Left lung (tissue), 4 donors: ENCODE measurements at regions not wholly inside any gene's neighbourhood (a gene's known extent, or its start where the extent isn't known, plus 50 kb on each side); places are given as distances from the start of the nearest gene placed in this dataset.

Source experiments
- ATAC-seq: fragments of 200-7000 bp; cut with Tn5 transposase; one replicate; pipeline ENCODE4 v1.9.1; 2020; ENCODE audit warnings: moderate library complexity
- DNase-seq, 4 donors: peaks; one replicate each; pipeline ENCODE4 v3.0.0-alpha.2; 2013 to 2020
- H3K27ac ChIP-seq, 2 donors: fragments of 200-600 bp; sonication (generic) in 1 of 2; one replicate each; pipeline versions ENCODE4 v1.5.0 to v1.8.0; 2020 to 2021
- H3K27me3 ChIP-seq, 2 donors: fragments of 200-600 bp; sonication (generic) in 1 of 2; one replicate each; pipeline versions ENCODE4 v1.5.0 to v1.8.0; 2020 to 2021
- H3K36me3 ChIP-seq, 2 donors: fragments of 200-600 bp; sonication (generic) in 1 of 2; one replicate each; pipeline versions ENCODE4 v1.5.0 to v1.8.0; 2020 to 2021
- H3K4me1 ChIP-seq, 2 donors: fragments of 200-600 bp; one replicate each; pipeline ENCODE4 v1.8.0; 2021
- H3K4me3 ChIP-seq, 2 donors: fragments of 200-600 bp; sonication (generic) in 1 of 2; one replicate each; pipeline versions ENCODE4 v1.5.0 to v1.8.0; 2020 to 2021; ENCODE audit warnings: mild to moderate bottlenecking in 1 of 2
- H3K9me3 ChIP-seq, 2 donors: fragments of 200-600 bp; sonication (generic) in 1 of 2; one replicate each; pipeline versions ENCODE4 v1.5.0 to v1.8.0; 2020 to 2021
- CTCF ChIP-seq, 2 donors: fragments of 200-600 bp; sonication (generic) in 1 of 2; IDR thresholded peaks; one replicate each; pipeline versions ENCODE4 v1.5.0 to v1.8.0; 2021; ENCODE audit warnings: antibody characterized with exemption in 2 of 2
- intact Hi-C, 2 donors: fragments of 100-400 bp; cut with DNase I; formaldehyde crosslinking; loops; one replicate each; pipeline versions ENCODE4 v1.11.2 to v1.14.2; 2022
- donor health status: DM: no; HTN: yes; CAD: no.
- donor health status: DM: no; HTN: no; CAD: no.

- Histone ChIP-seq H3K27ac (no peak overlapping the region), H3K27me3 (no peaks in the 10 kb centered on the region), H3K4me3 (no peak overlapping the region), H3K36me3 (no peaks in the 10 kb centered on the region), H3K4me1 (no peaks in the 10 kb centered on the region), H3K9me3 (peaks cover 0 to 9% of the 10 kb centered on the region in 2 donors)
- ATAC-seq (no peak), DNase-seq (peak in 1 of 4 donors; percentile 71)
- intact Hi-C loops: no loop called here
- TF ChIP-seq CTCF (IDR thresholded peaks at IDR 0.05): no peak
Observed at GRCh38 chr13:62046512-62046911, 630.9 kb upstream of the PCDH20 start.

GRCh38 chr13:62043600-62043999, 628.0 kb upstream of the PCDH20 start:
- Histone ChIP-seq H3K27ac (no peak overlapping the region), H3K27me3 (no peaks in the 10 kb centered on the region), H3K4me3 (no peak overlapping the region), H3K4me1 (no peaks in the 10 kb centered on the region), H3K9me3 (peaks cover 0 to 9% of the 10 kb centered on the region in 2 donors), H3K36me3 (no peaks in the 10 kb centered on the region)
- TF ChIP-seq CTCF (IDR thresholded peaks at IDR 0.05): no peak
- DNase-seq (no peak), ATAC-seq (no peak)
- intact Hi-C loops: no loop called here

- H3K27me3 ChIP-seq: no peaks in the 10 kb centered on the region
- ATAC-seq: no peak
- DNase-seq: no peak
- no peak overlapping the region for H3K27ac ChIP-seq
- H3K9me3 ChIP-seq: no peaks in the 10 kb centered on the region
- H3K4me1 ChIP-seq: no peaks in the 10 kb centered on the region
- H3K4me3 ChIP-seq: no peak overlapping the region
- intact Hi-C loops: no loop called here
- H3K36me3 ChIP-seq: no peaks in the 10 kb centered on the region
- TF ChIP-seq CTCF (IDR thresholded peaks at IDR 0.05): no peak
Observed at GRCh38 chr13:62040806-62041205, 625.2 kb upstream of the PCDH20 start.

- Histone ChIP-seq H3K27me3 (no peaks in the 10 kb centered on the region), H3K9me3 (no peaks in the 10 kb centered on the region), H3K27ac (no peak overlapping the region), H3K4me1 (no peaks in the 10 kb centered on the region), H3K36me3 (no peaks in the 10 kb centered on the region), H3K4me3 (no peak overlapping the region)
- intact Hi-C loops: no loop called here
- no peak for DNase-seq
- ATAC-seq: no peak
- no peak for TF ChIP-seq CTCF (IDR thresholded peaks at IDR 0.05)
Observed at GRCh38 chr13:62040078-62040477, 624.4 kb upstream of the PCDH20 start.

GRCh38 chr13:62038214-62038613, 622.6 kb upstream of the PCDH20 start:
- no peak for TF ChIP-seq CTCF (IDR thresholded peaks at IDR 0.05)
- H3K27ac ChIP-seq: no peak overlapping the region
- intact Hi-C loops: no loop called here
- no peaks in the 10 kb centered on the region for H3K9me3 ChIP-seq
- DNase-seq: no peak
- ATAC-seq: no peak
- no peaks in the 10 kb centered on the region for H3K27me3 ChIP-seq
- H3K4me1 ChIP-seq: no peaks in the 10 kb centered on the region
- H3K4me3 ChIP-seq: no peak overlapping the region
- H3K36me3 ChIP-seq: no peaks in the 10 kb centered on the region
